ENCODE measurements at regions not wholly inside any gene's neighbourhood (a gene's known extent, or its start where the extent isn't known, plus 50 kb on each side); places are given as distances from the start of the nearest gene placed in this dataset.

DNA sequence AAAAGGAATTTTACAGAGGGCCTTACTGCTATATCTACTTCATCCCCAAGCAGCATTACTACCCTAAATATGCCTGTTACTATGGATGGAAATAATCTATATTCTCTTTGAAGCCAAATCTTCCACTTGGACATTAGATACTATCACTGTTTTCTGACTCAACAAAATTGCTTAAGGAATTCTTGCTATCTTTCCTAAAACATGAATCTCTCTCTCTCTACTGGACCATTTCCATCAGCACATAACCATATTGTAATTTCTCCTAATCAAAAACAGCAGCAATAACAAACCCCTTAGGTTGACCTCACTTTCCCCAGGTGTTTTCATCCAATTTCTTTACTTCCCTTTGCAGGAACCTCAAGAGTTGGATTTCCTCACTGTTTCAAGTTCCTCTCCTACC, 67.9 kb upstream of the BLID start:
- no peak for TF ChIP-seq SMC3 (IDR thresholded peaks at IDR 0.05)
- TF ChIP-seq BHLHE40 (IDR thresholded peaks at IDR 0.05; ENCODE audit: low read depth, low read length), result no peak
- no peak for TF ChIP-seq POLR2AphosphoS2 (conservative IDR thresholded peaks at IDR 0.05; ENCODE audit: low read length)
- TF ChIP-seq EP300 (IDR thresholded peaks at IDR 0.05), result no peak
- no peak for TF ChIP-seq USF2 (IDR thresholded peaks at IDR 0.05)
- TF ChIP-seq ZSCAN20 (CRISPR knock-in tag; IDR thresholded peaks at IDR 0.05), result no peak
- TF ChIP-seq CTCF (IDR thresholded peaks at IDR 0.05), result no peak
- TF ChIP-seq, protein P1, sequence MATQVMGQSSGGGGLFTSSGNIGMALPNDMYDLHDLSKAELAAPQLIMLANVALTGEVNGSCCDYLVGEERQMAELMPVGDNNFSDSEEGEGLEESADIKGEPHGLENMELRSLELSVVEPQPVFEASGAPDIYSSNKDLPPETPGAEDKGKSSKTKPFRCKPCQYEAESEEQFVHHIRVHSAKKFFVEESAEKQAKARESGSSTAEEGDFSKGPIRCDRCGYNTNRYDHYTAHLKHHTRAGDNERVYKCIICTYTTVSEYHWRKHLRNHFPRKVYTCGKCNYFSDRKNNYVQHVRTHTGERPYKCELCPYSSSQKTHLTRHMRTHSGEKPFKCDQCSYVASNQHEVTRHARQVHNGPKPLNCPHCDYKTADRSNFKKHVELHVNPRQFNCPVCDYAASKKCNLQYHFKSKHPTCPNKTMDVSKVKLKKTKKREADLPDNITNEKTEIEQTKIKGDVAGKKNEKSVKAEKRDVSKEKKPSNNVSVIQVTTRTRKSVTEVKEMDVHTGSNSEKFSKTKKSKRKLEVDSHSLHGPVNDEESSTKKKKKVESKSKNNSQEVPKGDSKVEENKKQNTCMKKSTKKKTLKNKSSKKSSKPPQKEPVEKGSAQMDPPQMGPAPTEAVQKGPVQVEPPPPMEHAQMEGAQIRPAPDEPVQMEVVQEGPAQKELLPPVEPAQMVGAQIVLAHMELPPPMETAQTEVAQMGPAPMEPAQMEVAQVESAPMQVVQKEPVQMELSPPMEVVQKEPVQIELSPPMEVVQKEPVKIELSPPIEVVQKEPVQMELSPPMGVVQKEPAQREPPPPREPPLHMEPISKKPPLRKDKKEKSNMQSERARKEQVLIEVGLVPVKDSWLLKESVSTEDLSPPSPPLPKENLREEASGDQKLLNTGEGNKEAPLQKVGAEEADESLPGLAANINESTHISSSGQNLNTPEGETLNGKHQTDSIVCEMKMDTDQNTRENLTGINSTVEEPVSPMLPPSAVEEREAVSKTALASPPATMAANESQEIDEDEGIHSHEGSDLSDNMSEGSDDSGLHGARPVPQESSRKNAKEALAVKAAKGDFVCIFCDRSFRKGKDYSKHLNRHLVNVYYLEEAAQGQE (IDR thresholded peaks at IDR 0.05), result no peak

Measured in A549 (cell line).